A549 (cell line): ENCODE measurements at regions not wholly inside any gene's neighbourhood (a gene's known extent, or its start where the extent isn't known, plus 50 kb on each side); places are given as distances from the start of the nearest gene placed in this dataset.

ENCODE experiments used
- ATAC-seq, 2 experiments: fragments of 200-7000 bp in 1 of 2; fragments of >200 bp in 1 of 2; cut with Nextera tagmentation in 1 of 2; cut with Tn5 transposase in 1 of 2; 3 replicates each; pipeline versions ENCODE4 v1.8.0 to v1.9.1; 2018 to 2020; ENCODE audit warnings: mild to moderate bottlenecking in 1 of 2, moderate library complexity in 1 of 2
- CTCF ChIA-PET: fragments of 300-600 bp; sonication (Branson Sonifier 250); formaldehyde crosslinking; extraction: SDS; loops from one replicate; lab custom pipeline; 2021; ENCODE audit warnings: antibody characterized with exemption, inconsistent platforms; lab: Yijun Ruan, JAX
- POLR2A ChIA-PET: fragments of 350-600 bp; formaldehyde crosslinking; extraction: SDS; loops from one replicate; lab custom pipeline; 2021; ENCODE audit warnings: antibody characterized with exemption, inconsistent platforms; lab: Yijun Ruan, JAX
- DNase-seq, 2 experiments: peaks; one replicate each; pipeline versions ENCODE4 v3.0.0 to v3.0.0-alpha.2; 2011 to 2016; ENCODE audit warnings: low read depth in 1 of 2, low spot score in 1 of 2
- FAIRE-seq: peaks from 2 replicates; lab custom pipeline; 2011; peaks lifted over from hg19 to GRCh38; lab: Jason Lieb, UNC
- H3K27ac ChIP-seq, 2 experiments: fragments of >200 bp; sonication (Bioruptor Twin); formaldehyde crosslinking; 3 replicates each; pipeline ENCODE4 v1.5.1; 2016 to 2017
- H3K4me1 ChIP-seq: fragments of >200 bp; sonication (Bioruptor Twin); formaldehyde crosslinking; 3 replicates; pipeline ENCODE4 v1.6.1; 2016
- H3K4me2 ChIP-seq: fragments of >200 bp; sonication (Bioruptor Twin); formaldehyde crosslinking; 3 replicates; pipeline ENCODE4 v1.6.1; 2016
- H3K4me3 ChIP-seq: fragments of >200 bp; sonication (Bioruptor Twin); formaldehyde crosslinking; 3 replicates; pipeline ENCODE4 v1.5.1; 2016
- H3K9me3 ChIP-seq: fragments of >200 bp; sonication (Bioruptor Twin); formaldehyde crosslinking; 3 replicates; pipeline ENCODE4 v1.6.1; 2016
- CBX8 ChIP-seq: fragments of 200-600 bp; sonication (generic); IDR thresholded peaks from 2 replicates; pipeline ENCODE4 v1.6.1; 2016
- CHD4 ChIP-seq: fragments of 200-600 bp; sonication (generic); IDR thresholded peaks from 2 replicates; pipeline ENCODE4 v1.6.1; 2016; ENCODE audit warnings: antibody characterized with exemption, mild to moderate bottlenecking, borderline replicate concordance
- E2F6 ChIP-seq: IDR thresholded peaks from 2 replicates; pipeline ENCODE4 v1.6.1; 2012; ENCODE audit warnings: low read depth, borderline replicate concordance
- ESRRA ChIP-seq: fragments of 150-350 bp; IDR thresholded peaks from 2 replicates; pipeline ENCODE4 v1.6.1; 2014; ENCODE audit warnings: mild to moderate bottlenecking, low read length, borderline replicate concordance
- FOSL2 ChIP-seq, 2 experiments: fragments of 450-650 bp in 1 of 2; fragments of >200 bp in 1 of 2; sonication (Bioruptor Twin) in 1 of 2; formaldehyde crosslinking; IDR thresholded peaks; 2 replicates each; pipeline versions ENCODE4 v1.5.0 to v1.6.1; 2016 to 2020; ENCODE audit warnings: mild to moderate bottlenecking in 1 of 2, moderate library complexity in 1 of 2
- GATA3 ChIP-seq: IDR thresholded peaks from 2 replicates; pipeline ENCODE4 v1.6.1; 2012; ENCODE audit warnings: borderline replicate concordance
- HEYL ChIP-seq: fragments of 250-450 bp; sonication (Bioruptor Pico); IDR thresholded peaks from 2 replicates; pipeline ENCODE4 v1.8.0; 2021; ENCODE audit warnings: mild to moderate bottlenecking, moderate library complexity
- HOXA7 ChIP-seq: fragments of 250-450 bp; sonication (Bioruptor Pico); IDR thresholded peaks from 2 replicates; pipeline ENCODE4 v1.5.0; 2020; ENCODE audit warnings: mild to moderate bottlenecking, moderate library complexity
- HOXB5 ChIP-seq: fragments of 250-450 bp; sonication (Bioruptor Pico); IDR thresholded peaks from 2 replicates; pipeline ENCODE4 v1.5.0; 2020; ENCODE audit warnings: mild to moderate bottlenecking, moderate library complexity
- JUN ChIP-seq, 2 experiments: fragments of >200 bp; sonication (Bioruptor Twin); formaldehyde crosslinking; IDR thresholded peaks; 2 replicates in 1 of 2; 3 replicates in 1 of 2; pipeline ENCODE4 v1.6.1; 2016 to 2017
- KDM1A ChIP-seq: fragments of 200-600 bp; sonication (generic); IDR thresholded peaks from 2 replicates; pipeline ENCODE4 v1.6.1; 2016; ENCODE audit warnings: low read depth, mild to moderate bottlenecking
- MAZ ChIP-seq: fragments of 150-350 bp; IDR thresholded peaks from 2 replicates; pipeline ENCODE4 v1.6.1; 2014; ENCODE audit warnings: antibody characterized with exemption, low read depth, low read length, borderline replicate concordance
- NR3C1 ChIP-seq: fragments of >200 bp; sonication (Bioruptor Twin); formaldehyde crosslinking; IDR thresholded peaks from 3 replicates; pipeline ENCODE4 v1.6.1; 2017
- RNF2 ChIP-seq: fragments of 200-600 bp; sonication (generic); IDR thresholded peaks from 2 replicates; pipeline ENCODE4 v1.6.1; 2016; ENCODE audit warnings: low read depth, mild to moderate bottlenecking, antibody characterized with exemption, moderate library complexity, borderline replicate concordance
- TP53 ChIP-seq: fragments of 250-450 bp; sonication (Bioruptor Pico); IDR thresholded peaks from 2 replicates; pipeline ENCODE4 v1.5.0; 2021; ENCODE audit warnings: mild to moderate bottlenecking, moderate library complexity
- ZFP36 ChIP-seq: fragments of 450-650 bp; IDR thresholded peaks from 2 replicates; pipeline ENCODE4 v1.6.1; 2014; ENCODE audit warnings: borderline replicate concordance; ENCODE audit not compliant: partially characterized antibody
- ZSCAN20 ChIP-seq: fragments of 250-450 bp; sonication (Bioruptor Pico); IDR thresholded peaks from 2 replicates; pipeline ENCODE4 v1.8.0; 2022; ENCODE audit warnings: mild to moderate bottlenecking, moderate library complexity
- WGBS: methylation state at CpG from one replicate; pipeline ENCODE4 v1.1.6; 2017; ENCODE audit errors: missing lambda C conversion rate; 5-methylcytosine and 5-hydroxymethylcytosine counted together
- TF ChIP-seq, protein P1 (sequence below): fragments of 150-350 bp; IDR thresholded peaks from 2 replicates; pipeline ENCODE4 v1.6.1; 2014; ENCODE audit warnings: low read depth, mild to moderate bottlenecking, low read length
- TF ChIP-seq, protein P2 (sequence below): fragments of 250-450 bp; sonication (Bioruptor Pico); IDR thresholded peaks from 2 replicates; pipeline ENCODE4 v1.5.0; 2021; ENCODE audit warnings: mild to moderate bottlenecking, moderate library complexity, borderline replicate concordance
- TF ChIP-seq, protein P3 (sequence below): IDR thresholded peaks from 2 replicates; pipeline ENCODE4 v1.6.1; 2012

DNA sequence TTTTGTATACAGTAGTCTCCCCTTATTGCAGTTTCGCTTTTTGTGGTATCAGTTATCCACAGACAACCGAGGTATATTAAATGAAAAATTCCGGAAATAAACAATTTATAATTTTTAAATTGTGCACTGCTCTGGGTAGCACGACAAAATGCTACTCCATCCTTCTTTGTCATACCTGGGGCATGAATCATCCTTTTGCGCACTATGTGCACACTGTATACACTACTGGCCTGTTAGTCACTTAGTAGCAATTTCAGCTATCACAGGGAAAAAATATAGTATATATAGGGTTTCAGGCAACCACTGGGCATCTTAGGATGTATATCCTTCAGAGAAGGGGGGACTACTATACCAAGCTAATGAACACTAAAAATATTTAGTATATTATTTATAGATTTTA lies 198.8 kb upstream of the FAT4 start:
- Histone ChIP-seq H3K9me3 (no peaks in the 10 kb centered on the region), H3K27ac (no peak overlapping the region), H3K4me1 (peaks cover 11% of the 10 kb centered on the region; the same call in 2 of the 3 replicates), H3K4me3 (no peak overlapping the region)
- peak; percentile 2 to 34 for DNase-seq
- POLR2A ChIA-PET, result no interaction called here
- FAIRE-seq, result no peak
- TF ChIP-seq ZFP36 (no peak), FOSL2 (IDR thresholded peaks at IDR 0.05) (peak; percentile 25; the same call in 1 of the 2 replicates), FOSL2 (CRISPR knock-in tag; IDR thresholded peaks at IDR 0.05) (peak; percentile 57; the same call in 1 of the 2 replicates)
- TF ChIP-seq, all 56 proteins: peak for 1
- CTCF ChIA-PET, result no interaction called here
- WGBS, result 11% methylated on average over 5 of the region's 5 CpGs
- peak overlapping the region; percentile 42 for H3K4me2 ChIP-seq
- ATAC-seq, result peak; percentile 71 to 86; a peak in 5 of 6 replicates

DNA sequence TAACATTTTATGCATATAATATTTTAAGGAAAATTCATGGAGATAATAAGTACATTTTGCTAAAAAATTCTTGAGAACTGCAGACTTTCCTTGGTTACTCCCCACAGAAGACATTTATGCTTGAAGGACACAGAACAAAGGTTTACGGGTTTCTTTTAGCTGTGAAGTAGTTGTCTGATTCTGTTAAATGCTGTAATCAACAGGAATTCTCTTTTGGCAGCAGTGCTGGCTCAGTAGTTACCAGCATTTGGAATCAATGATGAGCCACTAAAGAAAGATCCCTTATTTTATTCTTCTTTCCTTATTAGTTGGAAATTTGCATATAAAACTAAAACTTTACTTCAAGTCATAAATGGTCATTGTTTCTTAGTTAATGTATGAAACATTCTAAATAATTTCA lies 199.3 kb upstream of the FAT4 start:
- POLR2A ChIA-PET, result no interaction called here
- DNase-seq (no peak), ATAC-seq (no peak), FAIRE-seq (no peak)
- CTCF ChIA-PET, result no interaction called here
- Histone ChIP-seq H3K9me3 (no peaks in the 10 kb centered on the region), H3K4me1 (peaks cover 11% of the 10 kb centered on the region; the same call in 2 of the 3 replicates), H3K4me3 (no peak overlapping the region), H3K27ac (no peak overlapping the region), H3K4me2 (peak overlapping the region; percentile 42)
- WGBS, result 71% methylated on average over 1 of the region's 1 CpG
- no peak for TF ChIP-seq NR3C1
- TF ChIP-seq, protein P1, sequence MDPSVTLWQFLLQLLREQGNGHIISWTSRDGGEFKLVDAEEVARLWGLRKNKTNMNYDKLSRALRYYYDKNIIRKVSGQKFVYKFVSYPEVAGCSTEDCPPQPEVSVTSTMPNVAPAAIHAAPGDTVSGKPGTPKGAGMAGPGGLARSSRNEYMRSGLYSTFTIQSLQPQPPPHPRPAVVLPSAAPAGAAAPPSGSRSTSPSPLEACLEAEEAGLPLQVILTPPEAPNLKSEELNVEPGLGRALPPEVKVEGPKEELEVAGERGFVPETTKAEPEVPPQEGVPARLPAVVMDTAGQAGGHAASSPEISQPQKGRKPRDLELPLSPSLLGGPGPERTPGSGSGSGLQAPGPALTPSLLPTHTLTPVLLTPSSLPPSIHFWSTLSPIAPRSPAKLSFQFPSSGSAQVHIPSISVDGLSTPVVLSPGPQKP, result no peak
- no peak for TF ChIP-seq KDM1A
- no peak for TF ChIP-seq E2F6
- TF ChIP-seq ESRRA, result no peak
- TF ChIP-seq CHD4, result no peak
- TF ChIP-seq GATA3, result no peak
- TF ChIP-seq, protein P2, sequence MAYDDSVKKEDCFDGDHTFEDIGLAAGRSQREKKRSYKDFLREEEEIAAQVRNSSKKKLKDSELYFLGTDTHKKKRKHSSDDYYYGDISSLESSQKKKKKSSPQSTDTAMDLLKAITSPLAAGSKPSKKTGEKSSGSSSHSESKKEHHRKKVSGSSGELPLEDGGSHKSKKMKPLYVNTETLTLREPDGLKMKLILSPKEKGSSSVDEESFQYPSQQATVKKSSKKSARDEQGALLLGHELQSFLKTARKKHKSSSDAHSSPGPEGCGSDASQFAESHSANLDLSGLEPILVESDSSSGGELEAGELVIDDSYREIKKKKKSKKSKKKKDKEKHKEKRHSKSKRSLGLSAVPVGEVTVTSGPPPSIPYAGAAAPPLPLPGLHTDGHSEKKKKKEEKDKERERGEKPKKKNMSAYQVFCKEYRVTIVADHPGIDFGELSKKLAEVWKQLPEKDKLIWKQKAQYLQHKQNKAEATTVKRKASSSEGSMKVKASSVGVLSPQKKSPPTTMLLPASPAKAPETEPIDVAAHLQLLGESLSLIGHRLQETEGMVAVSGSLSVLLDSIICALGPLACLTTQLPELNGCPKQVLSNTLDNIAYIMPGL, result no peak
- TF ChIP-seq, protein P3, sequence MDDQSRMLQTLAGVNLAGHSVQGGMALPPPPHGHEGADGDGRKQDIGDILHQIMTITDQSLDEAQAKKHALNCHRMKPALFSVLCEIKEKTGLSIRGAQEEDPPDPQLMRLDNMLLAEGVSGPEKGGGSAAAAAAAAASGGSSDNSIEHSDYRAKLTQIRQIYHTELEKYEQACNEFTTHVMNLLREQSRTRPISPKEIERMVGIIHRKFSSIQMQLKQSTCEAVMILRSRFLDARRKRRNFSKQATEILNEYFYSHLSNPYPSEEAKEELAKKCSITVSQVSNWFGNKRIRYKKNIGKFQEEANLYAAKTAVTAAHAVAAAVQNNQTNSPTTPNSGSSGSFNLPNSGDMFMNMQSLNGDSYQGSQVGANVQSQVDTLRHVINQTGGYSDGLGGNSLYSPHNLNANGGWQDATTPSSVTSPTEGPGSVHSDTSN, result no peak
- TF ChIP-seq HEYL (CRISPR knock-in tag), result no peak
- no peak for TF ChIP-seq JUN (IDR thresholded peaks at IDR 0.05)
- no peak for TF ChIP-seq ZFP36
- no peak for TF ChIP-seq HOXB5 (CRISPR knock-in tag)
- no peak for TF ChIP-seq TP53 (CRISPR knock-in tag)
- TF ChIP-seq ZSCAN20, result no peak
- no peak for TF ChIP-seq RNF2
- no peak for TF ChIP-seq HOXA7 (CRISPR knock-in tag)
- TF ChIP-seq MAZ, result no peak
- no peak for TF ChIP-seq CBX8
- TF ChIP-seq FOSL2 (IDR thresholded peaks at IDR 0.05), result no peak
- no peak for TF ChIP-seq FOSL2 (CRISPR knock-in tag; IDR thresholded peaks at IDR 0.05)
